Mucosa of rectum (tissue), 2 donors: ENCODE measurements at regions not wholly inside any gene's neighbourhood (a gene's known extent, or its start where the extent isn't known, plus 50 kb on each side); places are given as distances from the start of the nearest gene placed in this dataset.
"Not testable (repeated sequence)": the region's sequence is repeated elsewhere in the genome, so short reads cannot be mapped to it uniquely, and the experiment has no call there.

Source experiments
- H3K27ac ChIP-seq, 2 donors: one replicate each; pipeline ENCODE4 v1.7.0; 2013; ENCODE audit warnings: inconsistent platforms in 2 of 2, low read depth in 2 of 2, low read length in 2 of 2
- H3K27me3 ChIP-seq, 2 donors: one replicate each; pipeline ENCODE4 v1.7.0; 2013; ENCODE audit warnings: low read length in 2 of 2; ENCODE audit not compliant: control insufficient read depth in 2 of 2, insufficient read depth in 2 of 2
- H3K36me3 ChIP-seq, 2 donors: one replicate each; pipeline ENCODE4 v1.7.0; 2013; ENCODE audit warnings: low read length in 2 of 2; ENCODE audit not compliant: control insufficient read depth in 2 of 2, insufficient read depth in 2 of 2
- H3K4me1 ChIP-seq, 2 donors: one replicate each; pipeline ENCODE4 v1.7.0; 2013; ENCODE audit warnings: low read length in 2 of 2, mild to moderate bottlenecking in 1 of 2; ENCODE audit not compliant: control insufficient read depth in 2 of 2, insufficient read depth in 2 of 2
- H3K4me3 ChIP-seq, 2 donors: one replicate each; pipeline ENCODE4 v1.7.0; 2013; ENCODE audit warnings: low read length in 2 of 2
- H3K9ac ChIP-seq, 2 donors: one replicate each; pipeline ENCODE4 v1.7.0; 2013; ENCODE audit warnings: low read length in 2 of 2, low read depth in 1 of 2, mild to moderate bottlenecking in 1 of 2
- H3K9me3 ChIP-seq, 2 donors: one replicate each; pipeline ENCODE4 v1.7.0; 2013; ENCODE audit warnings: low read length in 2 of 2; ENCODE audit not compliant: control insufficient read depth in 2 of 2
- donor health status: healthy.
- donor health status: Normal muscosa, but diverticular disease.

DNA sequence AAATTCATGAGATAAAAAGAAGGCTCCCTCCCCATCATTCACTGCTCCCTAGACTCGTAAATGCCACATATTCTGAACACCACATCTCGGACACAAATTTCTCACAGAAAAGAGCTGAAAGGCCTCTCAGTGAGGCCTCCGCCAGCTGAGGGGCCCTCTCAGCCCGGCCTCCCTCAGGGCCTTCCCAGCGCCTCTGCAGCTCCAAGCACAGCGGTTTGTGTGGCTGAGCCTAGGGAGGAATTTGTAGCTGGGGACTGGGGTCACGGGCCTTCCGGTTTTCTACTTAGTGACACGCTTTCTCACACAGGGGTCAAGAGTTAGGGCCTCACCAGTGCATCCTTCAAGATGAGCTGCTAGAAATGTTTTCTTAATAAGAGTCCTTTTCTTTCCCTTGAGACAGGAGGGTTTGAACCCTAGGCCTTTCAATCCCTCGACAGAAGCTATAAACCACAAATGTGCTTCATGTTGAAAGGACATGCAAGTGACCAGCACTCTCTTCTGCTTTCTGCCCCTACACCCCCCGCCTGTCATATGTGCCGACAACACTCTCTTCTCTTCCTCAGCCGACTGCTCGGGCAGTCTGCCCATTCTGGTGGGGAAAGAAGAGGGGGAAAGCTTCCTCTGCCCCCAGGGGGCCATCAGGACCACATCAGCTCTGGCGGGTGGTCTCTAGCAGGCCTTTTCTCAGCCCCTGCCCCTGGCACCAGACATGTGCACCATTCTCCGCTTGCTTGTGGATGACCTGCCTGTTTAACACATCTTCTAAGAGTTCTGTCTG lies 104.9 kb downstream of the CHIC2 start:
- Histone ChIP-seq H3K4me1 (no peaks in the 10 kb centered on the region), H3K9ac (no peak overlapping the region)

DNA sequence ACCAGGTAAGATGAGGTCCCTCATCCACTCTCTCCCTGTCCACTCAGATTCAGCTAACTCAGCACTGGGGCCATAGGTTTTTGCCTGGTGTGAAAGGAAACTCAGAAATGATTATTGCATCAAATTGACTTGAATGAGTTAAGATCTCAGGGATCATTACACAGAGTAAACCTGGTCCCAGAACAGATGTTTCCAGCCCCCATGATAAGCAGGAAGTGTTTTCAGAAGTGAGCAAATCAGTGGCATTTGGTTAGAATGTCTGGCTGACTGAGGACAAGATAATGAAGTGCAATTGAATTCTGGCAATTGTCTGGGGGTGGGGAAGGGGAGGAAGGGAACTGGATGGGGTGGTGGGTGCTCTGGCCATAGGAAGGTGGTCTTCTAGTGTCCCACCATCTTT lies 108.0 kb downstream of the CHIC2 start:
- Histone ChIP-seq H3K4me1 (no peaks in the 10 kb centered on the region), H3K36me3 (no peaks in the 10 kb centered on the region), H3K27ac (no peak overlapping the region), H3K9ac (no peak overlapping the region), H3K9me3 (no peaks in the 10 kb centered on the region), H3K4me3 (no peak overlapping the region), H3K27me3 (no peaks in the 10 kb centered on the region)

More for the DNA sequence above, 104.9 kb downstream of the CHIC2 start:
- H3K4me3 ChIP-seq = no peak overlapping the region
- H3K27me3 ChIP-seq = no peaks in the 10 kb centered on the region
- H3K9me3 ChIP-seq = no peaks in the 10 kb centered on the region
- no peak overlapping the region for H3K27ac ChIP-seq
- no peaks in the 10 kb centered on the region for H3K36me3 ChIP-seq

DNA sequence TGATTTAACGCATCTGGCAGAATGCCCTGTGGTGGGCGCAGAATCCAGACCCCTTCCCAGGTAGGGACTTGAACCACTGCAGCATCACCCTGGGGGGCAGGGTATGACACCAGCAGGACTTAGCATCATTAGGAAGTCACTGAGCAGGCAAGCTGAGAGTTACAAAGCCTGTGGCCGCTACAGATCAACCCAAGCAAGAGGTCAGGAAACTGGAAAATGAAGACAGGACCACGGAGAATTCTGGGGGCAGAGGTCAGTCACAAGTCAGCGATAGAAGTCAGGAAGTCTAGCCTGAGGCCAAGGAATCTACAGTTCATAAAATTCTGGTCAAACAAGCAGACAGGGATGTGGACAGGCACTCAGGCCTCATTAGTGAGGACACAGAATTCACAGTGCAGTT lies 108.4 kb downstream of the CHIC2 start:
- Histone ChIP-seq H3K27ac (no peak overlapping the region), H3K27me3 (no peaks in the 10 kb centered on the region), H3K9me3 (no peaks in the 10 kb centered on the region), H3K4me3 (no peak overlapping the region), H3K4me1 (no peaks in the 10 kb centered on the region), H3K9ac (no peak overlapping the region), H3K36me3 (no peaks in the 10 kb centered on the region)

DNA sequence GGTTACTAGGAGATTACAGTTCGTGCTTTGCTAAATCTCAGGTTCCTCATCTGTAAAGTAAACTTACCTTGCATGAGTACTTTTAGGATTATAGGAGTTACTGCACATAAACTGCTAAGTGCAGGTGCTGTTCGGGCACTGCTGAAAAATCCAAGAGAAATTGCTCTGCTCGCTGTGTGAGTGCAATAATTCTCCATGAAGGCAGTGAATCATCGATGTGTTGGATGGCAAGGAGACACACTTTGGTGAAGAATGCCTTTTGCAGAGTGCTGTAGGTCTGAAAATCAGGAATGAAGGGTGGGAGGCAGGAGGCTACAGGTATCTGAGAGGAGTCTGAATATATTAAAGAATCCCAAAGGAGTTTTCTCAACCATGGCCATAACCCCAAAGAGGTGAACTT lies 113.0 kb downstream of the CHIC2 start:
- H3K9me3 ChIP-seq = no peaks in the 10 kb centered on the region
- no peak overlapping the region for H3K27ac ChIP-seq
- H3K9ac ChIP-seq = no peak overlapping the region
- no peak overlapping the region for H3K4me3 ChIP-seq
- no peaks in the 10 kb centered on the region for H3K27me3 ChIP-seq
- H3K4me1 ChIP-seq = no peaks in the 10 kb centered on the region
- no peaks in the 10 kb centered on the region for H3K36me3 ChIP-seq

DNA sequence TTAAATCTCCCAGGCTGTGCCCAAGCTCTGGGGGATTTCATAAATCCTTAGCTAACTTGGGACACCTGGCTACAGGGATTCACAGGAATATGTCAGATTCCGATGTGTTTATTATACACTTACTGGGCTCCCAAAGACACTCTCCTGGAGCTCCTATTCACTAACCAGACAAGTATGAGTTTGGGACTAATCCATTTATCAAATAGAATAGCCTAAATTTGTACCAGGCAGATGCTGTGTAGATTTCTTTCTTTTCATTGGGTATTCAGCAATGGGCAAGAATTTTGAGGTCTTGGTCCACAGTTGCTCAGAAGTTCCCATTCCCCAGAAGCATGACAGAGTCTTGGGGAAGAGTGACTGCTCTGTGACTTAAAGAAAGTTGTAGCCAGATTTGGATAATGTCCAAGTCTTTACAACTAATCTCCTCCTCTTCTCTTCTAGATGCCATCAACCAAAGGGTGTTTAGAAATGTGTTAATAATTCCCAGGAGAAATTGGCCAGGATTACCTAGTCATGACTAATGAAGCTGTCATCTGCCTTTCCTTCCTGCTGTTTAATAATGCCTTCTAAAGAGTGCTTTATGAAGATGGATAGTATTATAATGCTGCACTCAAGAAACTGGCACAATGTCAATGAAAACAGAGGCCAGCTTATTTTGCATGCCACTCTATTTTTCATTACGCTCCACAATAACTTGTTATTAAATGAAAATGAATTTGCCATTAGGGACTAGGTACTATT lies 120.9 kb downstream of the CHIC2 start:
- Histone ChIP-seq H3K27me3 (no peaks in the 10 kb centered on the region), H3K27ac (no peak overlapping the region), H3K9me3 (peaks cover 0 to 3% of the 10 kb centered on the region in 2 donors), H3K36me3 (no peaks in the 10 kb centered on the region), H3K9ac (no peak overlapping the region), H3K4me3 (no peak overlapping the region), H3K4me1 (no peaks in the 10 kb centered on the region)

DNA sequence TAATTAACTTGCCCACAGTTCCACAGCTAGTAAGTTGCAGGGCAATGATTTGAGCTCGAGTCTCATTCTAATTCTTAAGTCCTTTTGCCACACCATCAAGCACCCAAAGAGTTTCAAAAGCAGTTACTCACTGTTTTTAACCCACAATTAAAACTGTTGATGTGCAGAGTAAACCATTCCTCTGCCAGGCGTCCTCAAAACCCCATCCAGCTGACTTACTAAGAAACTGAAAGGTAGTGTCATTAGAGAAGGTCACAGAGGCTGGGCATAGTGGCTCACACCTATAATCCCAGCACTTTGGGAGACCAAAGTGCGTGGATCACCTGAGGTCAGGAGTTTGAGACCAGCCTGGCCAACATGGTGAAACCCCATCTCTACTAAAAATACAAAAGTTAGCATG lies 121.7 kb downstream of the CHIC2 start:
- Histone ChIP-seq H3K4me3 (no peak overlapping the region), H3K4me1 (no peaks in the 10 kb centered on the region), H3K27me3 (no peaks in the 10 kb centered on the region), H3K36me3 (no peaks in the 10 kb centered on the region), H3K9ac (no peak overlapping the region), H3K27ac (no peak overlapping the region), H3K9me3 (peaks cover 0 to 3% of the 10 kb centered on the region in 2 donors)

DNA sequence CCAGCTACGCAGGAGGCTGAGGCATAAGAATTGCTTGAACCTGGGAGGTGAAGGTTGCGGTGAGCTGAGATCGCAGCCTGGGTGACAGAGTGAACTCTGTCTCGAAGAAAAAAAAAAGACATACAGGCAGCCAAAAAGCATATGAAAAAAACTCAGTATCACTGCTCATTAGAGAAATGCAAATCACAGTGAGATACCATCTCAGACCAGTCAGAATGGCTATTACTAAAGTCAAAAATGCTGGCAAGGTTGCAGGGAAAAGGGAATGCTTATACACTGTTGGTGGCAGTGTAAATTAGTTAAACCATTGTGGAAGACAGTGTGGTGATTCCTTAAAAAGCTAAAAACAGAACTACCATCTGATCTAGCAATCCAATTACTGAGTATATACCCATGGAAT lies 123.1 kb downstream of the CHIC2 start:
- Histone ChIP-seq H3K4me1 (no peaks in the 10 kb centered on the region), H3K9ac (no peak overlapping the region), H3K36me3 (no peaks in the 10 kb centered on the region), H3K4me3 (no peak overlapping the region), H3K27ac (no peak overlapping the region), H3K9me3 (peaks cover 0 to 3% of the 10 kb centered on the region in 2 donors), H3K27me3 (no peaks in the 10 kb centered on the region)

DNA sequence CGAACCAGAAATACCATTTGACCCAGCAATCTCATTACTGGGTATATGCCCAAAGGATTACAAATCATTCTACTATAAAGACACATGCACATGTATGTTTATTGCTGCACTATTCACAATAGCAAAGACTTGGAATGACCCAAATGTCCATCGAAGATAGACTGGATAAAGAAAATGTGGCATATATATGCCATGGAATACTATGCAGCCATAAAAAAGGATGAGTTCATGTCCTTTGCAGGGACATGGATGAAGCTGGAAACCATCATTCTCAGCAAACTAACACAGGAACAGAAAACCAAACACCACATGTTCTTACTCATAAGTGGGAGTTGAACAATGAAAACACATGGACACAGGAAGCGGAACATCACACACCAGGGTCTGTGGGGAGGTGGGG lies 124.5 kb downstream of the CHIC2 start:
- H3K4me1 ChIP-seq, H3K4me3 ChIP-seq, H3K36me3 ChIP-seq, H3K27me3 ChIP-seq, H3K27ac ChIP-seq, H3K9me3 ChIP-seq, H3K9ac ChIP-seq: not testable (repeated sequence)

DNA sequence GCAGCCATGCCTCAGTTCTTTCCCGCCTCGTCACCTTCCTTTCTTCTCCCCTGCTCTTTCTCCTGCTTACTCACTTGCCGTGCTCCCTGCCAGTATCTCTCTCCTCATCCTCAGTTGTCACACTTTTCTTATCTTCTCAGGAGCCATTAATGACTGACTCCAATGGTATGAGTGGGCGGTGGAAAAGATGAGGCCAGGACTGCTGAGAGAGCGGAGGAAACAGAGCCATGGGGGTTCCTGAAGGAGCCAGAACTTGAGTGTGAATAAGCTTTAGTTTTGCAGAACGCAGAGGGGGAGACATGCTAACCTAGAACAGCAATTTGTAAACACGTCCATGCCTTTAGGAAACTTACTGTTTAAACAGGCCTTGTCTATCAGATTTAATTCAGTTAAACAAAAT lies 126.5 kb downstream of the CHIC2 start:
- H3K9ac ChIP-seq = no peak overlapping the region

DNA sequence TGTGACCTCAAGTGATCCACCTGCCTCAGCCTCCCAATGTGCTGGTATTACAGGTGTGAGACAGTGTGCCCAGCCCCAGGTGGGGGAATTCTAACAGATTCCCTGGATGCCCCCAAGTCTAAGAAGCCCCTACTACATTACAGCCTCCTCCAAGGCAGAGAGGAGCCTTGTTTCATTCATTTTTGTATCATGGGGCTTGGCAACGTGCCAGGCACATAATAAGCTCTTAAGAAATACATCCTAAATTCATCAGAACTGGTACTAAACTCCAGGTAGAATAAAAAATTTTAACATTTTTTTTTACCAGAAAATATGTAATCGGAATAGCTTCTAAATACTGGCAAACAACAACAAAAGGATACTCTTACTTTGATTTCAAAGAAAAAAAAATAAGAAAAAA lies 127.1 kb downstream of the CHIC2 start:
- H3K9me3 ChIP-seq = peaks cover 0 to 3% of the 10 kb centered on the region in 2 donors
- no peaks in the 10 kb centered on the region for H3K4me1 ChIP-seq
- H3K27me3 ChIP-seq = no peaks in the 10 kb centered on the region
- H3K36me3 ChIP-seq = no peaks in the 10 kb centered on the region
- no peak overlapping the region for H3K9ac ChIP-seq
- H3K4me3 ChIP-seq = no peak overlapping the region
- H3K27ac ChIP-seq = no peak overlapping the region

More for the DNA sequence above, 126.5 kb downstream of the CHIC2 start:
- no peaks in the 10 kb centered on the region for H3K27me3 ChIP-seq
- no peak overlapping the region for H3K27ac ChIP-seq
- H3K9me3 ChIP-seq = peaks cover 0 to 3% of the 10 kb centered on the region in 2 donors
- no peaks in the 10 kb centered on the region for H3K4me1 ChIP-seq
- H3K4me3 ChIP-seq = no peak overlapping the region
- H3K36me3 ChIP-seq = no peaks in the 10 kb centered on the region
